Astrocyte (in vitro differentiated cells and primary cell): ENCODE measurements at regions not wholly inside any gene's neighbourhood (a gene's known extent, or its start where the extent isn't known, plus 50 kb on each side); places are given as distances from the start of the nearest gene placed in this dataset.

Experiments used
- CTCF ChIP-seq: IDR thresholded peaks from 2 replicates; pipeline ENCODE4 v1.5.1; 2011; ENCODE audit warnings: low read depth, mild to moderate bottlenecking, inconsistent platforms, low read length, moderate library complexity; ENCODE audit not compliant: insufficient read depth
- EZH2 ChIP-seq: IDR thresholded peaks from 2 replicates; pipeline ENCODE4 v1.6.1; 2012; ENCODE audit warnings: mild to moderate bottlenecking, low read length, inconsistent platforms; ENCODE audit not compliant: insufficient read depth

GRCh38 chr13:109844396-109844795 is 58.0 kb upstream of the IRS2 start:
- TF ChIP-seq CTCF, result no peak
- TF ChIP-seq EZH2, result no peak
